Left renal pelvis (tissue), 4 donors: ENCODE measurements at regions not wholly inside any gene's neighbourhood (a gene's known extent, or its start where the extent isn't known, plus 50 kb on each side); places are given as distances from the start of the nearest gene placed in this dataset.
"Not testable (repeated sequence)": the region's sequence is repeated elsewhere in the genome, so short reads cannot be mapped to it uniquely, and the experiment has no call there.

ENCODE experiments used
- DNase-seq, 4 donors: peaks; one replicate each; pipeline ENCODE4 v3.0.0-alpha.2; 2013; ENCODE audit warnings: low read depth in 4 of 4, low spot score in 3 of 4

DNA sequence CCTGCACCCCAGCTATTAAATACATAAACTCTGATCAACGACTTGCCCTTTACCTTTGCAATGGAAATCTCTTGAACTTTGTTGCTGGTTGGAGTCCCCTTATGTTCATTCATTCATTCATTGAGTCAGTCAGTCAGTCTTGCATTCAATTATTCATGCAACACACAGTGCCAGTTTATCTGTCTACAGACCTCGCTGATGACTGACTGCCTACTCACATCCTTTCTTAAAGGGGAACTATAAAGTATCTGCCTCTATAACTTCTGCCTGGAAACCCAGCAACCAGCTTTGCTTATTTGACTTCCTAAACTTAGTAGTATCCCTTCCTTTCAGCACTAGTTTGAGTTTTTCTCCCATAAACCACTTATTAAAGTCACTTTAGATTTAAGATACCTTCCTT, 620.8 kb upstream of the ADGRL3 start:
- DNase-seq = no peak

DNA sequence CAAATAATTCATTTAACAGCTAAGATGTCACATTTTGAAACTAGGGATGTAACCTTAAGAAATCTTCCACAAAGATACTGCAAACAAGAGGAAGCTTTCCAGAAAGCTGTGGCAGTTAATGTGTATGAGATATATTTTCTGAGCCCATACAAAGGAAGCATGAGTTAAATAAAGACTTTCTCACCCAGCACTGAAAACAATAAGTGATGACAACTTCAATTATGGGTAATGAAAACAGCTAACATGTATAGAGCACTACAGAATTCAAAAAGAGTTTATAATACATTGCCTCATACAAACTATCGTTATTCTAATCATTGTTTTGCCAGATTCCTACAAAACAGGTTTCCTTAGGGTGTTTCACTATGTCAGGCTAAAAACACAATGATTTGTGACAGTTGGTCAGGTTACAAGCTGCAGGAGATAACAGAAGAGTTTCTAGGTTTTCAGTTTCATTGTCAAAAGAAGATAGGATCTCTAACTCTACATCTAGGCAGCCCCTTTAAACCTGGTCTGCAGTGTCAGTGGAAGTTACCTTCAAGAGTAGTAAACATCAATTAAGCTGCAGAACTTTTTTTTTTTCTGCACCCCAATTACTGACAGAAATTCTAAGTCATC, 618.1 kb upstream of the ADGRL3 start:
- DNase-seq = no peak

DNA sequence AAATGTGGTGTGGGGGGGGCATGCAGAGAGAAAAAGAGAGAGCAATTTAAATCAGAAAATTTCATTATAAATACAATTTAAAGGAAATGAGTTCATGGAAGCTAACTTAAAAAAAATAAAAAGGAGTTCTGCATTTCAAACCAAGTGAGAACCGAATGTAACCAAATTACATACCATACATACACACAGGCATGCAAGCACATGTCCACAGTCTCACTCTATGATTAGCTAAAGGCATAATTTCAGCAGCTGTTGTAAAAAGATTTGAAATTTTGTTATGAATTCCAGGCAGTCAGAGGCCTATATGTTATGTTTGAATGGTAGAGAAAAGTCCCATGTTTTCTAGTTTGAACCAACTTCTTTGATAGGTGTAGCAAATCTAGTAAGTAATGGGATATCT, 611.6 kb upstream of the ADGRL3 start:
- no peak for DNase-seq

DNA sequence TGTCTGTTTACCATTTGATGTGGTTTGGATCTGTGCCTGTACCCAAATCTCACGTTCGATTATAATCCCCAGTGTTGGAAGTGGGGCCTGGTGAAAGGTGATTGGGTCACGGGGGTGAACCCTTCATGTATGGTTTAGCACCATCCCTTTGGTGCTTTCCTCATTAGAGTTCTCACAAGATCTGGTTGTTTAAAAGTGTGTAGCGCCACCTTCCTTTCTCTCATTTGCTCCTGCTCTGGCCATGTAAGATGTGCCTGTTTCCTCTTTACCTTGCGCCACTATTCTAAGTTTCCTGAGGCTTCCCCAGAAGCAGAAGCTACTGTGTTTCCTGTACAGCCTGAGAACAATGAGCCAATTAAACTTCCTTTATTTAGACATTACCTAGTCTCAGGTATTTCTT, 610.7 kb upstream of the ADGRL3 start:
- DNase-seq = no peak

DNA sequence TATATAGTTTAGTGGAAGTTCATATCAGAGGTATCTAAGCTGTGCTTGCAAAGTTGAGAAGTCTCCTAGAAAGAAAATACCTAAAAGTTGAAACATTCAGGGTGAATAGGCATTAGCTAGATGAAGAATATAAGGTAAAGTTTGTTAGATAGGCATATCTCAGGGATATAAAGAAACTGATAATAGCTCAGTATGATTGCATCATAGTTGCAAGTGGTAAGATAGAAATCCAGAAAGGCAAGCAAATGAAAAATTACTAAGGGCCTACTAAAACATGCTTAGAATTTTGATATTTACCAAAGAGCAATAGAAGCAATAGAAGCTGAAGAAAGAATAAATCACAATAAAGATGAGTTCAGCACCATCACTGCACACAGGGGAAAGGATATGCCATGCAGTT, 610.0 kb upstream of the ADGRL3 start:
- no peak for DNase-seq

DNA sequence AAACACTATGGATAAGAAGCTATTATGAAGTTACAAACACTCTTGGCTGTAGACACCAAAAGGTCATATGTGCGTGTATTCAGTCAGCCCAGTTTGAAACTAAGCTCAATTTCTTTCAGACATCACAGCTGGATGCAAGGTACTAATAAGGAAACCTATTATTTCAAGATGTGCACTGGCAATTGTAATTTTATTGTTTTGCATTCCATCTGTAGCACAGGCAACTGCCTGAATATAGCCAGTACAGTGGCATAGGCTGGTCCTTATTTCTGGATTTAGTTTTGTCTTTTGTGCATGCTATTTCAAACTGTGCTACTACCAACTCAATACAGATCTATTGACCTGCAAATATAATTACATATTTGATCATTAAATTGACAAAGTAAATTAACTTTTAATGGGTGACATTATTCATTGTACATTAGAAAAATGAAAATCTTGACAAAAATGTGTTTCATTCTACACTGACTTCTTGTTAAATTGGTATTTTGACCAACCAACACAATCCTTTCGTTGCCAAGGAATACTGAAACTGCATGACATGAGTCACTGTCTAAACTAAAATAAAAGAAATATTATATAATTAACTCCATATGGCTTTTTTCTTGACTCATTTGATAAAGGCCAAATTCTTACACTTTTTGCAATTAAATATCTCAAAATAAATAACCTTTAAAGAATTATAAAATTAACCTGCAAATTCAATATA, 594.3 kb upstream of the ADGRL3 start:
- no peak for DNase-seq

DNA sequence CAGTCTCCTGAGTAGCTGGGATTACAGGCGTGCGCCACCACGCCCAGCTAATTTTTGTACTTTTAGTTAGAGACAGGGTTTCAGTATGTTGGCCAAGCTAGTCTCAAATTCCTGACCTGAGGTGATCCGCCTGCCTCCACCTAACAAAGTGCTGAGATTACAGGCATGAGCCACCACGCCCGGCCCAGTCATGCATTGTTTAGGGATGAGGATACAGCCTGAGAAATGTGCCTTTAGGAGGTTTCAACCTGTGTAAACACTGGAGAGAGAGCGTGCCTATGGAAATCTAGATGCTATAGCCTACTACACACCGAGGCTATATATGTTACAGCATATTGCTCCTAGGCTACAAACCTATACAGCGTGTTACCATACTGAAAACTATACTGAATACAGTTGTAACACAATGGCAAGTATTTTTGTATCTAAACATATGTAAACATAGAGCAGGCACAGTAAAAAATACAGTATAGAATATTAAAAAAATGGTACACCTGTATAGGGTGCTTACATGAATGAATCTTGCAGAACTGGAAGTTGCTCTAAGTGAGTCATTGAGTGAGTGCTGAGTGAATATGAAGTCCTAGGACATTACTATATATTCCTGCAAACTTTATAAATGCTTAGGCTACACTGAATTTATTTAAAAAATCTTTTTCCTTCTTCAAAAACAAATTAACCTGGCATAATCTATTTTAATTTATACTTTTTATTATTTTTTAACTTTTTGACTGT, 588.2 kb upstream of the ADGRL3 start:
- DNase-seq = no peak

DNA sequence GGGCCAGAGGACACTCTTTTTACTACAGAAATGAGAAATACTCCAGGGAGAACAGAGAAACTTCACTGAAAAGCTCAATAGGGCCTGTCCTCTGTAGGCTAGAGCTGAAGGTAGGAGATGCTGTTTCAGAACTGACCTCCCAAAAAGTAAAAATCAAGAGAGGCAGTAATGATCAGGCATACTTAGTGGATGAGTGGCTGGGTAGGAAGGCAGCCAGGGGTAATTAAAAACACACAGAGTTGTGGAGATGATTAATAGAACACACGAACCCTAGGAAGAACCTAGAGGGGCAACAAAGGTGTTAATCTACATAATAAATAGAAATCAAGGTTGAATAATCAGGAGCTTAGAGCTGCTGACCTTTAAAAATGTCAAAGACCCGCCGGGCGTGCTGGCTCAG, 582.4 kb upstream of the ADGRL3 start:
- no peak for DNase-seq

DNA sequence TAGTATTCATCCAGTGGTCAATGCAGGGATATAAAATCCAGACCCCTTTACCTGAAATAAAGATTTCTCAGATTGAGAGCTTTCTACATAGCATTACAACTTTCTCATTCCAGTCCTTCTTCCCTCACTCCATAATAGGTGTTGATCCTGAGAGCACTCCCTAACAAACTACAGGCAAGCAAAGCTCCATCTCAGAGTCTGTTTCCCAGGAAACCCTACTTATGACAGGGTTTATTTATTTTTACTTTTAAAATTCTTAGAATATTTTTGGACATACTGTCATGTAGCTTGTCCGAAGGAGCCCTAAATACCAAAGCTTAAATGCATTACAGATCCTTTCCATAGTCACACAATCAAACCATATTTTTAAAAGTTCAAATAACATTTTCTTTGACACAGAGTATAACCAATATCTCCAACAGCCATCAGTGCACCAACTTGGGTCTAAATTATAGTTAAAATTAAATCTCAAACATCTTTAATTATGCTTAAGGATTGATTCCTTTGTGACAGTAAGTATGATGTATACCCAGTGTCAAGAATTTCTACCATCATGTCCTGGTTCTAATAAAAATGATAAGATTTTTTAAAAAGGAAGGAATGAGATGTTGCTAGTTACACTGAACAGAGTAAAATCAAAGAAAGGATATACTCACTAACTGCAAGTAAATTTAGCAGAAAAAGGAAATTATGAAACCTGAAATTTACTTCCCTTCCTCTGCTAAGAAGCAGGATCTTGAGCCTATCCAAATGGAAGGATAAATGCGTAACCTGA, 580.4 kb upstream of the ADGRL3 start:
- no peak for DNase-seq

DNA sequence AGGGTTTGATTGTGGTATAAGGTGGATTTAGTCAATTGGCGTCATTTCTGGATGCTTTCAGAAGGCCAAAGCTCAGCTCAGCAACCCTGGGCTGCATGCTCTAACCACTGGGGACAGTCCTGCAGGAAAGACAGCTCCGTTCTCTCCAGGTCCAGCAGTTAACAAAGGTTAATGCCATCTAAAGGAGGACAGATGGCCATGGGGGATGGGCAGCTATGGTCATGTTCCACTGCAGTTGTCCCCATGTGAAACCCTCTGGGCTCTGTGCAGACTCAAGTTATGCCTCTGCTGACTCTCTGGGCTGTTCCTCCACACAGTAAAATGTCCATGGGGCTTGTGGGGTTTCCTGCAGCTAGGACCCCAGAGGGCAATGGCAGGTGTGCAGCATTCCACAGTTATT, 562.1 kb upstream of the ADGRL3 start:
- no peak for DNase-seq

DNA sequence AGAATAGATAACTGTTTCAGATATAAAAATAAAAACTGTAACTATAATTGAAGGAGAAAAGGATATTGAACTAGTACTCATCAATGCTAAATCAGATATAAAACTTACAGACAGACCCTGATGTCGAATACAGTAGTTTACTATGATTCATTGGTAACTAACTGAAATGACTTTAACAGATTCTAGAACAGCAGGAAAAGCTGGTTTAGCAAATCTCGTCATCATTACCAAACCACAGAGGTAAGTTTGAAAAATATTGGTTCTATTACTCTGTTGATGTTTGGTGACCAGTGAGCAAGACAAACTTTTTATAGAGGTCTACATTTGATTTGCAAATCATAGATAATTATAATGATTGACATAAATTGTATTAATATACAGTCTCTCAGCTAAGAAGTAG, 551.4 kb upstream of the ADGRL3 start:
- DNase-seq = no peak

DNA sequence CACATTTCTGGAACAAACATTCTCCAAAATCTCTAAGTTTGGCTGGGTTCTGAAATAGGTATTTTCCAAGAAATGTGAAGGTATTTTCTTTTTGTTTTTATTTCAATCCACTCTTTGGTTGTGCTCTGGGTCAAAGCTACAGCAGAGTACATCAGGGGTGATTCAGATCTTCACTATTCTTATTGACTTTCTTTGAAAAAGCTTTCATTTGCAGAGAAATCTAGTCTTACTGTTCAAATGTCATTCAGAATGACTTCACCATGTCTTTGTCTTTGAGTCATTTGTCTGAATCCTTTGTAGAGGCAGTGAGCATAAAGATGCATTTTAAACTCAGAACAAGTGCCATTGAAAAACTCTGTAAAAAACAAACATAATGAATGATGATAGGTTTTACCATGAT, 547.2 kb upstream of the ADGRL3 start:
- DNase-seq = no peak

DNA sequence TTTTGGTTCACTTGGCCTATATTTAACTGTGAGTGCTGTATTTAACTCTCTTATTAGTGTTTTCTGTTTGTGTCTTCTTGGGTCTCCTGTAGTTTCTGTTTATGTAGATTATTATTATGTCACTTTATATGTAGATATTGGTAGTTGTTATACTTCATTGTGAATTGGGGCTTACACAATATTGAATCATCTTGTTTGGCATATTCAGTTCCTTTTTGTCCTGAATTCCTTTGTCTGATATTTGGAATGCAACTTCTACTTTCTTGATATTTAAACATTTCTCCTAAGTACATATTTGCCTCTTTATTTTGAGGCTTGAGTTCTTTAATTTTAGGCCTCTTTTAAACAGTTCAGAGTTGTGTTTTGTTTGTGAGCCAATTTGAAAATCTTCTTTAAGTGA, 544.8 kb upstream of the ADGRL3 start:
- no peak for DNase-seq

DNA sequence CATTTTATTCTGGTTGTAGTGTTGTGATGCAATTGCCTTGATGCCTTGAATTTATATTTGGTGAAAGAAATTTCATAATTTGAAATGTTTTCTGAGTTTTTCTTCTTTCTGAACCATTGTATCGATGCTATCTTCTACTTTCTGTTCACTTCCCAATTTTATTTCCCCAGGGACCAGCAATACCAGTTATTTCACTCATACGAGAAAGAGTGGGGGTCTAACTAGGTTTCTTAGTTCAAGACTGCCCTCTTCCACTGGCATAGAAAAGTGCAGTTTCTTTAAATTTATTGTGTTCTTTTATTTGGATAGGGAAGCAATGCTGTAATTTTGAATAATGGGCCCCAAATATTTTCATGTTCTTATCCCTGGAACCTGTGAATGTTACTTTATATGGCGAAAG, 544.0 kb upstream of the ADGRL3 start:
- DNase-seq = no peak

DNA sequence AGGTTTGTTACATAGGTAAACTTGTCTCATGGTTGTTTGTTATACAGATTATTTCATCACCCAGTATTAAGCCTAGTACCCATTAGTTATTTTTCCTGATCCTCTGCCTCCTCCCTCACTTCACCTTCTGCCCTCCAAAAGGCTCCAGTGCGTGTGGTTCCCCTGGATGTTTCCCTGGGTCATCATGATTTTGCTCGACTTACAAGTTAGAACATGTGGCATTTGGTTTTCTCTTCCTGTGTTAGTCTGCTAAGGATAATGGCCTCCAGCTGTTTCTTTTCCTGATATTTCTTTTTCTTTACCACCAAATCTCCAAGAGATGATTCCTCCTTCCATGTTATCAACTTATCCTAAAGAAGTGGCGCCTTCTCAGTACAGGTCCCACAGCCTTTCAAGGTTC, 543.1 kb upstream of the ADGRL3 start:
- DNase-seq = no peak

DNA sequence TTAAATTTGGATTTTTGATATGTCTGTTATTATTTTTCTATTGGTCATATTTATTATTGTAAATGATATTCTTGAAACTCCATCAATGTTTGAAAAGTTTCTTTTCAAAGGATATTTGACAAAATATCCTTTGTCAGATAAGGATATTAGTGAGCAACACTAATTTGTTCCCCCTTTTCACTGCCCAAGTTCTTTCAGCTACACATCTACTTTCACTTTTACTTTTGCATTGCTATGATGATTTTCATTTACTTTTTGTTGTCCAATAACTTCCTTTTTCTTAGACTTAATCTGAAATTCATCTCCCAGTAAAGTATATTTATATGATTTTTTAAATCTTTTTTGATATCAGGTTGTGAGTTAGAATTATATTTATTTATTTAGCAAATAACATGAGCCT, 542.3 kb upstream of the ADGRL3 start:
- no peak for DNase-seq

DNA sequence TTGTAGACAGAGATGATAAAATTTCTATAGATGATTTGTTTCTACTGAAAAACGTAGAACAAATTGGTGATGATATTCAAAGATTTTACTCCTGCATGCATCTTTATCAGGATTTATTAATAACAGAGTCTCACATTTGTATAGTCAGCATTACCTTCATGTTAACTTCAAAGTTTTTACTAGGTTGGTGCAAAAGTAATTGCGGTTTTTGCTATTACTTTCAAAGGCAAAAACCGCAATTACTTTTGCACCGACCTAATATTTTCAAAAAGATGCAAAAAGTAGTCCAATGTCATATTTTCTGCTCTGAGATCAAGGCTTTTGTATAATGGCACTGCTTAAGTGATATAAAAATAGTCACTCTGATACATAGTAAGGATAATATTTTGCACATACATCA, 536.4 kb upstream of the ADGRL3 start:
- DNase-seq = no peak

DNA sequence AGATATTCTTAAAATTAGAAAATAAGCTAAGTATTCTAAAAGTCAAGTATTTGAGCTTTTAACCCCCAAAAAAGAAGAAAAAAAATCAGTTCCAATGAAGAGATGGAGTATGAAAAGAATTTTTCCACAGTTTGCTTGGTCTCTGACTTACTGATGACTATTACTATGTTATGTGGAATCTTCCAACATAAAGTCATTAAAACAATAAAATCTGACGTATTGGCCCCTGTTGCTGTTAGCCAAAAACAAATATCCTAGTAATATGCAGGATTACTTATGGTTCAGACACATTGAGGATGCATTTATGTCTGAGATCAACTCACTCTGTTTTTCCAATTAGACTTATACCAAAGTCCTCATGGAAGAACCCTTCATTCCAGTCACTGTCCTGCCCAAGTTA, 517.2 kb upstream of the ADGRL3 start:
- DNase-seq = no peak

DNA sequence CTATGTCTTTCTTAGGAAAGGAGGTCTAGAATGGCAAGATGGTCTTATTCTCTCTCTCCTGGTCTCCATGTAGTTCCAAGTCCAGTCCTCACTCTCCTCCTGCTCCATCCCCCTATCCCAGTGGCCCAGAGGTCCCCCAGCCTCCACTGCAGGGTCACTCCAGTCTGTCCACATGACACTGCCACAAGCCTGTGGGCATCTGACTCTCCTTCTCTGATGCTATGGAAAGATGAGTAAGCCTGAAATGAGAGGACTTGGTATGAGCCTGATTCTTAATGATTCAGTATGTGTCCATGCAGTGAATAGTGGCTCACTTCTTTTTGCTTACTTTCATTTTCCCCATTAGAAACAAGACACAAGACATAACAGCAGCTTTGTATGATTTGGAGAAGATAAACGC, 516.8 kb upstream of the ADGRL3 start:
- no peak for DNase-seq

DNA sequence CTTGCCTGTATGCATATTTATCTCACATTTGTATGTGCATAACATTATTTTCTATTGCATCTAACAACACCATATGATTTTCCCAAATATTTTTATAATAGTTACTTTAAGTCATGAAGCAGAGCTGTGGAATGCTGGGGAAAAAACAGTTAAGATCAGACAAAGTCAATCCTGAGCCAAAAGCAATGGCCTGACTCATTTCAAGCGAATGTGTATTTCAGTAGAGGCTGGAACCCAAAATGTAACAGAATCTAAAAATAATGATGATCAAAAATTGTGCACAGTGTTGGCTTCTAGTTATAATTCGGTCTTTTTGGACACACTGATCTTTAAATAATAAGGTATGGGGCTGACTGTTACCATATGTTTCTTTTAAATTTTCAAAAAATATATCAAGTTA, 516.2 kb upstream of the ADGRL3 start:
- no peak for DNase-seq

DNA sequence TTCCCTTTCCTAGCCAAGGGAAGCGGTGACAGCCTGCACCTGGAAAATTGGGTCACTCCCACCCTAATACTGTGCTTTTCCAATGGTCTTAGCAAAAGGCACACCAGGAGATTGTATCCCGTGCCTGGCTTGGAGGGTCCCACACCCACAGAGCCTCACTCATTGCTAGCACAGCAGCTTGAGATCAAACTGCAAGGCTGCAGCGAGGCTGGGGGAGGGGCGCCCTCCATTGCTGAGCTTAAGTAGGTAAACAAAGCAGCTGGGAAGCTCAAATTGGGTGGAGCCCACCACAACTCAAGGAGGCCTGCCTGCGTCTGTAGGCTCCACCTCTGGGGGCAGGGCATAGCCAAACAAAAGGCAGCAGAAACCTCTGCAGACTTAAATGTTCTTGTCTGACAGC, 504.1 kb upstream of the ADGRL3 start:
- DNase-seq = not testable (repeated sequence)
